IPS-18a (cell line): ENCODE measurements at regions not wholly inside any gene's neighbourhood (a gene's known extent, or its start where the extent isn't known, plus 50 kb on each side); places are given as distances from the start of the nearest gene placed in this dataset.

Experiments
- H3K27ac ChIP-seq: one replicate; pipeline ENCODE4 v1.5.1; 2013; ENCODE audit warnings: low read length
- H3K27me3 ChIP-seq: one replicate; pipeline ENCODE4 v1.6.1; 2013; ENCODE audit warnings: mild to moderate bottlenecking, low read length; ENCODE audit not compliant: control insufficient read depth, insufficient read depth
- H3K36me3 ChIP-seq: one replicate; pipeline ENCODE4 v1.6.1; 2013; ENCODE audit warnings: low read depth, low read length; ENCODE audit not compliant: control insufficient read depth
- H3K4me1 ChIP-seq: one replicate; pipeline ENCODE4 v1.6.1; 2013; ENCODE audit warnings: low read depth, low read length; ENCODE audit not compliant: control insufficient read depth
- H3K4me3 ChIP-seq: one replicate; pipeline ENCODE4 v1.5.1; 2013; ENCODE audit warnings: low read length
- H3K9ac ChIP-seq: one replicate; pipeline ENCODE4 v1.6.1; 2013; ENCODE audit warnings: mild to moderate bottlenecking, low read length, moderate library complexity
- H3K9me3 ChIP-seq: one replicate; pipeline ENCODE4 v1.6.1; 2013; ENCODE audit warnings: low read depth, low read length; ENCODE audit not compliant: control insufficient read depth

DNA sequence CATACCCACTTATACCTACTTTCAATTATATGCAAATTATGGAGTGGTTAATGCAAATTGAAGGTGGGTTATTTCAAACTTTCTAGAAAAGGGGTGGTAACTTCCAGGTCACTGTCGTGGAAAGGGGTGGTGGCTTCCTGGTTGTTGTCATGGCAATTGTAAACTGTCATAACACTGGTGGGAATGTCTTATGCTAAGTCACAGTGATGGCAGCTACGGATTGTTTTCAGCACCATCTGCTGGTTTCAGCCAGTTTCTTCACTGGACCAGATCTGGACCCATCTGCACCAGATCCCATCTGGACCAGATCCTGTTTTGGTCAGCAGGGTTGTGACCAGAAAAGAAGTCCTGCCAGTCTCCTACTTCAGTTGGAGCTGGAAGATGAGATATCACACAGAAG lies 1469.3 kb downstream of the AACS start:
- Histone ChIP-seq H3K4me1 (no peaks in the 10 kb centered on the region), H3K9ac (no peak overlapping the region), H3K9me3 (peaks cover 25% of the 10 kb centered on the region)

DNA sequence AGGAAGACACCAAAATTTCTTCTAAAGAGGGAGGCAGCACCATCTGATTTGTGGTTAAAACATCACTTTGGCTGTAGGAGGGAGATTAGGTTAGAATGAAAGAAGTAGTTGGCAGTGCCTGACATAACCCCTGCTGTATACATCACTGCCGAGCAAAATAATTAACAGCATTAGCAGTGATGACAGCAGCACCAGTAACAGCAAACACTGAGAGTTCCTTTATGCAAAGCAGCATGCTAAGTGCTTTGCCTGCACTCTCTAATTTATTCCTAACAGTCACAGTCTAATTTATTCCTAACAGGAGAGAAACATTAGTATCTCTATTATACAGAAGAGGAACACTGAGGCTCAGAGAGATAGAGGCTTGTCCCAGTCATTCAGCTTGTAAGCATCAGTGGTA lies 1469.7 kb downstream of the AACS start:
- H3K27me3 ChIP-seq: no peaks in the 10 kb centered on the region
- H3K36me3 ChIP-seq: no peaks in the 10 kb centered on the region
- H3K27ac ChIP-seq: no peak overlapping the region
- peaks cover 22% of the 10 kb centered on the region for H3K9me3 ChIP-seq
- H3K9ac ChIP-seq: no peak overlapping the region
- no peak overlapping the region for H3K4me3 ChIP-seq
- no peaks in the 10 kb centered on the region for H3K4me1 ChIP-seq

More for the DNA sequence above, 1469.3 kb downstream of the AACS start:
- no peak overlapping the region for H3K4me3 ChIP-seq
- no peaks in the 10 kb centered on the region for H3K36me3 ChIP-seq
- no peak overlapping the region for H3K27ac ChIP-seq
- no peaks in the 10 kb centered on the region for H3K27me3 ChIP-seq

DNA sequence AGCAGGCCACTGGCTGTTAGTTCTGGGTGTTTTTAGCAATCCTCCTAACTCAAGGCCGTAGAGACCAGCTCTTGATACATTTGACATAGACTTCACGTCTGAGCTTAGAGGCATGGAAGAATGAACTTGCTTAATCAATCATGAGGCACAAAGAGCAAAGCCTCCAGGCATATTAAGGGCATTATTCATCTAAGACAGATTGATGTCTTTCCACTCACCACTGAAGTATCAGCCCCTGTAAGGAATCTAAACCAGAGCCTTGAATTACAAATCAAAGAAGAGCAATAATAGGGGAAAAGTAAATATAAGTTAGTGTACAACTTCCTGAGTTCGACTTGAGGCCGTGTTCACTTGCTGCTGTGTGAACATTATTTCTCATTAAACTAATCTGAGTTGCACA lies 1470.7 kb downstream of the AACS start:
- peaks cover 19% of the 10 kb centered on the region for H3K9me3 ChIP-seq
- H3K27ac ChIP-seq: no peak overlapping the region
- no peak overlapping the region for H3K9ac ChIP-seq
- H3K27me3 ChIP-seq: no peaks in the 10 kb centered on the region
- H3K4me3 ChIP-seq: no peak overlapping the region
- no peaks in the 10 kb centered on the region for H3K36me3 ChIP-seq
- H3K4me1 ChIP-seq: no peaks in the 10 kb centered on the region

DNA sequence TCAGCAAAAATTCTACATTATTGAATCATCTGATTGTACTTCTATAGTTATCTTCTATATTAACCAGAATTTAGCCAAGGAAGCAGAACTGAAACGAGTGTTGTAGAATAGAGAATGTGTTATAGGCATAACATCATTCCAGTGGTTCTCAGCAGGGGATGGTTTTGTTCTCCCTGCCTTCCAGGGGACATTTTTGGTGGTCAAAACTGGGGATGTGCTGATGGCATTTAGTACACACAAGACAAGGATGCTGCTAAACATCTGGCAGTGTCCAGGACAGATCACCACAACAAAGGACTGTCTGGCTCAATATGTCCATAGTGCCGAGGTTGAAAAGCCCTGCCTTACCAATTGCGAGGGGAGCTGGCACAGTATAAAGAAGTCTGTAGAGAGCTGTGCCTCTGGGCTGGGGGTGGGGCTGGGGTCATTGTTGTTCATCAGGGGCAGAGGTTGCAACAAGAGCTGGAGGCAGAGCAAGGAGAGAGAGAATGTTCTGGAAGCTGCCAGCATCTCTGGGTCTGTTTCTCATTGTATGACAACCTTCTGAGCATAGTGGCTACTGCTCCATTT lies 1472.8 kb downstream of the AACS start:
- no peak overlapping the region for H3K27ac ChIP-seq
- no peaks in the 10 kb centered on the region for H3K36me3 ChIP-seq
- peaks cover 15% of the 10 kb centered on the region for H3K9me3 ChIP-seq
- H3K9ac ChIP-seq: no peak overlapping the region
- no peak overlapping the region for H3K4me3 ChIP-seq
- no peaks in the 10 kb centered on the region for H3K27me3 ChIP-seq
- H3K4me1 ChIP-seq: no peaks in the 10 kb centered on the region

DNA sequence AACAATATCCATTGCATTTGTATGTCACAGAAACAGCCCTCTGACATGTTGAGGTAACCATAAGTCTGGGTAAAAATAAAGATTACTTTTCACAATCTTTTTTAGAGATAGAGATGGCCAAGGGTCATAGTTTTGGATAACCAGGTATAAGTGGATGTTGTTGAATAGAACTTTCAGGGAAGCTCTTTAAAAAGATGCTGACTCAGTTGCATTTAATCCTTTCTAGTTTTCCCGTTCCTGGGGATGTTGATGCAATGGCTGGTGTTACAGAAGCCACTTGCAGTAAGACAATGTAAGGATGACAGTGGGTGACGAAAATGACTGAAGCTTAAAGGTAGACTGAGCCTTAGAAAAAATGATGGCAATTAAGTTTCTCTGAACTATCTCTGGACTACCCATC lies 1473.7 kb downstream of the AACS start:
- Histone ChIP-seq H3K4me1 (no peaks in the 10 kb centered on the region), H3K9ac (no peak overlapping the region), H3K4me3 (no peak overlapping the region), H3K27ac (no peak overlapping the region), H3K36me3 (no peaks in the 10 kb centered on the region), H3K9me3 (peaks cover 15% of the 10 kb centered on the region), H3K27me3 (no peaks in the 10 kb centered on the region)

DNA sequence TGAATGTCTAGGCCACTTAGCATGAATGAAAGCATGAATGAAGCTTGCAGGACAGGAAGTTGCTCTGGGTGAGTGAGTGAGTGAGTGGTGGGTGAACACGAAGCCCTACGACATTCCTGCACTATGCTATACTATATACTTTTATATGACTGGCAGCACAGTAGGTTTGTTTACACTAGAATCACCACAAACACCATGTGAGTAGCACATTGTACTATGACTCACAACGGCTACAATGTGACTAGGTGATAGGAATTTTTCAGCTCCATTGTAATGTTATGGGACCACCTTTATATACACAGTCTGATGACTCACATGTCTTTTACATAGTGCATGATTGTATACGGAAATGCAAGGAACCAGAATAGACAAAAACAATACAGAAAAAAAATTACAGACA lies 1480.2 kb downstream of the AACS start:
- no peak overlapping the region for H3K9ac ChIP-seq
- H3K9me3 ChIP-seq: peaks cover 10% of the 10 kb centered on the region
- H3K4me1 ChIP-seq: no peaks in the 10 kb centered on the region
- H3K27ac ChIP-seq: no peak overlapping the region
- H3K27me3 ChIP-seq: no peaks in the 10 kb centered on the region
- no peak overlapping the region for H3K4me3 ChIP-seq
- H3K36me3 ChIP-seq: no peaks in the 10 kb centered on the region

DNA sequence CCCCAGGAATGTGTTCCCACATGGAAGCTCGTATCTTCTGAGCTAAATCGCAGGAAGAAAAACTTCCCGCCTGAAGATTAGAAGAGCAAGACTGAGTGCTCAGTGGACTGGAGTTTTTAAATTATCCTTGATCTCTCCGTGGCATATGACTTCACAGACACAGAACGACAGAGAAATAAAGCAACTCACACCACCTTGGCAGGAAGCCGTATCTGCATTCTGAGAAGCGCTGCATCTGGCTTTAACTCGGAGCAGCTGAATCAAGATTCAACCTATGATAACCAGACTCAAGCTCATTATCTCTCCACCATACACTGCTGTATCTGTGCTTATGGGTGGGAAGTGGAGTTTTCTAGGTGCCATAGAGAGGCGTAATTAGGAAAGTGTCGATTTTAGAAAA lies 1482.7 kb downstream of the AACS start:
- Histone ChIP-seq H3K9ac (no peak overlapping the region), H3K4me1 (no peaks in the 10 kb centered on the region), H3K36me3 (no peaks in the 10 kb centered on the region), H3K9me3 (peaks cover 10% of the 10 kb centered on the region), H3K4me3 (no peak overlapping the region), H3K27me3 (no peaks in the 10 kb centered on the region), H3K27ac (no peak overlapping the region)

DNA sequence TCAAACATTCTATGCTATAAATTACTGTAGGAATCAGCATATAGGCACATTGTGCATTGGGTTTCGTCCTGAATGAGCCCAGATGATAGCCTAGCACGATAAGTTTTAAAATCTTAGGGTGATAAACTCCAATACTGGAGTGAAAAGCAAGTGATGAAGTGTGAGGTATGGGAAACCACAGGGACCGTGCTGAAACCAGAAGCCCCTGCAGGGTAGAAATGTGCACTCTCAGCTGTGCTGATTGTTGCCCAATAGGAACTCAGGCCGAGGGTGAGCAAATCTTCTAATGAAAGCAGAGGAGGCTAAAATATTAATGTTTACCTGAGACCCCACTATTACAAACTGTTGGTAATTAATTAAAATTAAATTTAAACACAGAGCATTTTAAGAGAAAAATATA lies 1486.6 kb downstream of the AACS start:
- peaks cover 2% of the 10 kb centered on the region for H3K9me3 ChIP-seq
- peaks cover 5% of the 10 kb centered on the region for H3K4me1 ChIP-seq

DNA sequence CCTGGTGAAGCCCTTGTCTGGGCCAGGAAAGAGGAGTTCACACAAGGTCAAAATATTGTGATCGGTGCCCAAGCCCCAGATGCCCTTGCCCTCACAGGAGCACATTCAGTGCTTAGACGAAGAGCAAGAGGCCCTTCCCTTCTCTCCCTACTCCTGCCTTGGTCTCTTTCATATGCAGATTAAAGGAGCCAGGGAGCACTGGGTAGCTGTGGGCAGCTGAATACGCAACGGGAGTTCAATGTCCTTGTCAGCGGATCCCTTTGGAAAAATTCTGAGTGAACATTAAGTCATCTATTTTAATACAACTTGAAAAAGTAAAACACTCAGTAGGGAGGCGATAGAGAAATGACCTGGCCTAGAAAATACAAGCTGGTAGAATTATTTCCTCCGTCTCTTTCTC lies 1489.4 kb downstream of the AACS start:
- no peaks in the 10 kb centered on the region for H3K9me3 ChIP-seq
- H3K9ac ChIP-seq: no peak overlapping the region
- H3K4me1 ChIP-seq: peaks cover 5% of the 10 kb centered on the region
- no peak overlapping the region for H3K27ac ChIP-seq
- no peaks in the 10 kb centered on the region for H3K27me3 ChIP-seq
- no peaks in the 10 kb centered on the region for H3K36me3 ChIP-seq
- no peak overlapping the region for H3K4me3 ChIP-seq

More for the DNA sequence above, 1486.6 kb downstream of the AACS start:
- no peak overlapping the region for H3K4me3 ChIP-seq
- no peak overlapping the region for H3K27ac ChIP-seq
- no peak overlapping the region for H3K9ac ChIP-seq
- no peaks in the 10 kb centered on the region for H3K36me3 ChIP-seq
- no peaks in the 10 kb centered on the region for H3K27me3 ChIP-seq

DNA sequence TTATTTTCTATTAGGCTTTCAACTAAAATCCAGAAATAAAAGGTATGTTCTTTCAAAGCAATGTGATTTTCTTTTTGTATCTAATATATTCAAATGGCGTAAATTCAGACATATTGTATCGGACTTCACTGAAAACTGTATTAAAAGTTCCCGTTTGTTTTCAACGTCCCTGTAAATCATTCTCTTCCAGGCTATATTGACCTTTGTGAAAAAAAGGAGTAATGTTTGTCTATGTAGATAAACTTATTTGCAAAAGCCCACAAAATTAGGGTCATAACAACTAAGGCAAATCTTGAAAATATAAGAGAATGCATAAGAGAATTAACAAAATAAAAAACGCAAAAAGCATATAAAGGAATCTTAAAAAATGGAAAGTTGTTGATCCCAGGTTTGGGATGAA lies 1492.4 kb downstream of the AACS start:
- H3K36me3 ChIP-seq: no peaks in the 10 kb centered on the region
- no peaks in the 10 kb centered on the region for H3K27me3 ChIP-seq
- peaks cover 10% of the 10 kb centered on the region for H3K9me3 ChIP-seq
- H3K4me3 ChIP-seq: no peak overlapping the region
- peaks cover 5% of the 10 kb centered on the region for H3K4me1 ChIP-seq
- no peak overlapping the region for H3K27ac ChIP-seq
- no peak overlapping the region for H3K9ac ChIP-seq

DNA sequence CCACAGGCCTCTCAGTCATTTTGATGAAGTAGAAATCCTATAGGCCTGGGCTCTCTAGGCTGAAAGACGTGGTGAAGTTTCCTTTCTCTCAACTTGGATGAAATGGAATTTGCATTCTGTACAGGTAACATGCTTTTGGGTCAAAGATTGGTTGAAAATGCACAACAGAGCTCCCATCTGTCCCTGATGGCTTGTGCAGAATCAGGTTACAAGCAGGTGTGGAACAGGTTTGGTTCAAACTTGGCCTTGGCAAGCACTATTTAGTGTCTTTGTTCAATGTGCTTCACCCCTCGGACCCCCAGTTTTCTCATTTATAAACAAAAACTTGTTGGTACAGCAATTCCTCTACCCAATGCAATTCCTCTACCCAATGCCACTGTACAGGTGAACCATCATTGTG lies 1493.0 kb downstream of the AACS start:
- Histone ChIP-seq H3K4me1 (peaks cover 5% of the 10 kb centered on the region), H3K9ac (no peak overlapping the region), H3K36me3 (no peaks in the 10 kb centered on the region), H3K27me3 (no peaks in the 10 kb centered on the region), H3K27ac (no peak overlapping the region), H3K9me3 (peaks cover 10% of the 10 kb centered on the region), H3K4me3 (no peak overlapping the region)

DNA sequence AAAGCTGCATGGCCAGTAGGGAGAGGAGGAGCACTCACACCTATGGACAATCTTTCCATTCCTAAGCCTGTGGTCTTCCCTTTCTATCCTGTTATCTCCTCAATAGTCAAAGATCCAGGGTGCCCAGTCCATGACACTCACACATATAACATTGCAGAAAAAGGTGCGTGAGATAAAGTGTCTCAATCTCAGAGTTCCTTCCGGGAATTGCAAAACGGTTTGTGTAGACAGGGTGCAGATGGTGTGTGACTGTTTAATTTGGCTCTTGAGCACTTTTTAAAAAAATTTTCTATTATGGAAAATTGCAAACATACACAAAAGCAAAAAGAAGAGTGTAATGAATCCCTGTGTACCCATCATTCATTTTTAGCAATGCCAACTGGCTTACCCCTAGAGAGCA lies 1493.6 kb downstream of the AACS start:
- peaks cover 10% of the 10 kb centered on the region for H3K9me3 ChIP-seq
- no peak overlapping the region for H3K9ac ChIP-seq

More for the DNA sequence above, 1493.6 kb downstream of the AACS start:
- no peaks in the 10 kb centered on the region for H3K27me3 ChIP-seq
- H3K4me1 ChIP-seq: peaks cover 5% of the 10 kb centered on the region
- no peak overlapping the region for H3K4me3 ChIP-seq
- H3K36me3 ChIP-seq: no peaks in the 10 kb centered on the region
- no peak overlapping the region for H3K27ac ChIP-seq
